SK-N-SH treated with all-trans-retinoic acid at 6 μM for 48 hours (cell line): ENCODE measurements at regions not wholly inside any gene's neighbourhood (a gene's known extent, or its start where the extent isn't known, plus 50 kb on each side); places are given as distances from the start of the nearest gene placed in this dataset.

Experiments
- CREB5 ChIP-seq: fragments of 250-450 bp; sonication (Bioruptor Pico); IDR thresholded peaks from 2 replicates; pipeline ENCODE4 v1.5.1; 2020; ENCODE audit warnings: low read depth, mild to moderate bottlenecking, moderate library complexity
- ISL1 ChIP-seq: fragments of 250-450 bp; sonication (Bioruptor Pico); IDR thresholded peaks from 2 replicates; pipeline ENCODE4 v2.1.2; 2022; ENCODE audit warnings: mild to moderate bottlenecking, moderate library complexity
- ZNF565 ChIP-seq: fragments of 450-650 bp; formaldehyde crosslinking; conservative IDR thresholded peaks from 2 replicates; pipeline ENCODE4 v1.5.0; 2020; ENCODE audit warnings: low read depth, mild to moderate bottlenecking, moderate library complexity
- TF ChIP-seq, protein P1 (sequence below): fragments of 250-450 bp; sonication (Bioruptor Pico); IDR thresholded peaks from 2 replicates; pipeline ENCODE4 v1.8.0; 2020; ENCODE audit warnings: mild to moderate bottlenecking, moderate library complexity, borderline replicate concordance

DNA sequence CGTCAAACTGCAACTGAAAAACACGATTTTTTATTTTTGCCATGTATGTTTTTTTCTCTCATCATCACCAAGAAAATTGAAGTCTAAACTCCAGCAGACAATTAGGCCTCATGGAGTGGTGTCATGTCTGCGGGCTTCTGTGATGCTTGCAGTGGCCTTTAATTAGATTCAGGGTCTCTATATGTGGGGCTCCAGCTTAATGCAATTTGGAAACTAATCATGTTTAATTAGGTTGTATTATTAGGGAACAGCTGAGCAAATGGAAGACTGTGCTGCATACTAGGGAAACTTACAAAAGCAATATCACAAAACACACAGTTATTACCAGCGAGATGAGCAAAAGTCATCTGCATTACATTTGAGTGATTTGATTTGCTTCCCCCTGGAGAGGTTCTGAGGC, 132.9 kb upstream of the PMEPA1 start:
- TF ChIP-seq CREB5 (CRISPR knock-in tag): no peak
- TF ChIP-seq, protein P1, sequence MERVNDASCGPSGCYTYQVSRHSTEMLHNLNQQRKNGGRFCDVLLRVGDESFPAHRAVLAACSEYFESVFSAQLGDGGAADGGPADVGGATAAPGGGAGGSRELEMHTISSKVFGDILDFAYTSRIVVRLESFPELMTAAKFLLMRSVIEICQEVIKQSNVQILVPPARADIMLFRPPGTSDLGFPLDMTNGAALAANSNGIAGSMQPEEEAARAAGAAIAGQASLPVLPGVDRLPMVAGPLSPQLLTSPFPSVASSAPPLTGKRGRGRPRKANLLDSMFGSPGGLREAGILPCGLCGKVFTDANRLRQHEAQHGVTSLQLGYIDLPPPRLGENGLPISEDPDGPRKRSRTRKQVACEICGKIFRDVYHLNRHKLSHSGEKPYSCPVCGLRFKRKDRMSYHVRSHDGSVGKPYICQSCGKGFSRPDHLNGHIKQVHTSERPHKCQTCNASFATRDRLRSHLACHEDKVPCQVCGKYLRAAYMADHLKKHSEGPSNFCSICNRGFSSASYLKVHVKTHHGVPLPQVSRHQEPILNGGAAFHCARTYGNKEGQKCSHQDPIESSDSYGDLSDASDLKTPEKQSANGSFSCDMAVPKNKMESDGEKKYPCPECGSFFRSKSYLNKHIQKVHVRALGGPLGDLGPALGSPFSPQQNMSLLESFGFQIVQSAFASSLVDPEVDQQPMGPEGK: no peak
- no peak for TF ChIP-seq ISL1
- no peak for TF ChIP-seq ZNF565 (CRISPR knock-in tag)
